Endothelial cell of umbilical vein (primary cell): ENCODE measurements at regions not wholly inside any gene's neighbourhood (a gene's known extent, or its start where the extent isn't known, plus 50 kb on each side); places are given as distances from the start of the nearest gene placed in this dataset.

Source experiments
- POLR2A ChIP-seq: IDR thresholded peaks from 2 replicates; pipeline ENCODE4 v1.6.1; 2012; ENCODE audit warnings: low read depth, mild to moderate bottlenecking, control low read depth, low read length
- POLR2AphosphoS5 ChIP-seq: IDR thresholded peaks from 2 replicates; pipeline ENCODE4 v1.6.1; 2012; ENCODE audit warnings: low read depth, mild to moderate bottlenecking, control low read depth, low read length, moderate library complexity; ENCODE audit not compliant: insufficient read depth
- TF ChIP-seq, protein P1 (sequence below), 2 donors: IDR thresholded peaks; 1 replicate in 1 of 2; 2 replicates in 1 of 2; pipeline ENCODE4 v1.5.1; 2011; ENCODE audit warnings: low read length in 2 of 2, mild to moderate bottlenecking in 2 of 2, moderate library complexity in 2 of 2, control low read depth in 1 of 2, inconsistent platforms in 1 of 2, low read depth in 1 of 2; ENCODE audit not compliant: insufficient read depth in 1 of 2; ENCODE audit errors: extremely low read depth in 1 of 2
- TF ChIP-seq, protein P2 (sequence below): IDR thresholded peaks from 2 replicates; pipeline ENCODE4 v1.6.1; 2011; ENCODE audit not compliant: insufficient read depth, insufficient read length

DNA sequence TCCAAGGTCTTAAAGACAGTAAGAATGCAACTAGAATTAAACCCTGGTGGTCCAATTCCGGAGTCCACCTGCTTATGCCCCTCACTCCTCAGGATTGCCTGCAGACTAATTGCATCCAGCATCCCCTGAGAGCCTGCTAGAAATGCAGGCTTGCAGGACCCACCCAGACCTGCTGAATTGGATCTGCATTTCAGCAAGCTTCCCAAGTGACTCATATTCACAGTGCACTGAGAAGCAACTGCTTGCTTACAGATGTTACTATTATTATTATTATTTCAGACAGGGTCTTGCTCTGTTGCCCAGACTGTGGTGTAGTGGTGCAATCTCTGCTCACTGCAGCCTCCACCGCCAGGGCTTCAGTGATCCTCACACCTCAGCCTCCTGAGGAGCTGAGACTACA, 83.5 kb upstream of the VGLL4 start:
- TF ChIP-seq, protein P1, sequence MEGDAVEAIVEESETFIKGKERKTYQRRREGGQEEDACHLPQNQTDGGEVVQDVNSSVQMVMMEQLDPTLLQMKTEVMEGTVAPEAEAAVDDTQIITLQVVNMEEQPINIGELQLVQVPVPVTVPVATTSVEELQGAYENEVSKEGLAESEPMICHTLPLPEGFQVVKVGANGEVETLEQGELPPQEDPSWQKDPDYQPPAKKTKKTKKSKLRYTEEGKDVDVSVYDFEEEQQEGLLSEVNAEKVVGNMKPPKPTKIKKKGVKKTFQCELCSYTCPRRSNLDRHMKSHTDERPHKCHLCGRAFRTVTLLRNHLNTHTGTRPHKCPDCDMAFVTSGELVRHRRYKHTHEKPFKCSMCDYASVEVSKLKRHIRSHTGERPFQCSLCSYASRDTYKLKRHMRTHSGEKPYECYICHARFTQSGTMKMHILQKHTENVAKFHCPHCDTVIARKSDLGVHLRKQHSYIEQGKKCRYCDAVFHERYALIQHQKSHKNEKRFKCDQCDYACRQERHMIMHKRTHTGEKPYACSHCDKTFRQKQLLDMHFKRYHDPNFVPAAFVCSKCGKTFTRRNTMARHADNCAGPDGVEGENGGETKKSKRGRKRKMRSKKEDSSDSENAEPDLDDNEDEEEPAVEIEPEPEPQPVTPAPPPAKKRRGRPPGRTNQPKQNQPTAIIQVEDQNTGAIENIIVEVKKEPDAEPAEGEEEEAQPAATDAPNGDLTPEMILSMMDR (IDR thresholded peaks at IDR 0.05; ENCODE audit: extremely low read depth in 1 of 2, insufficient read depth in 1 of 2, low read depth in 1 of 2, low read length in 2 of 2) = no peak
- TF ChIP-seq POLR2A = no peak
- TF ChIP-seq, protein P2, sequence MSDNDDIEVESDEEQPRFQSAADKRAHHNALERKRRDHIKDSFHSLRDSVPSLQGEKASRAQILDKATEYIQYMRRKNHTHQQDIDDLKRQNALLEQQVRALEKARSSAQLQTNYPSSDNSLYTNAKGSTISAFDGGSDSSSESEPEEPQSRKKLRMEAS = no peak
- no peak for TF ChIP-seq POLR2AphosphoS5
